ENCODE measurements at regions not wholly inside any gene's neighbourhood (a gene's known extent, or its start where the extent isn't known, plus 50 kb on each side); places are given as distances from the start of the nearest gene placed in this dataset.

DNA sequence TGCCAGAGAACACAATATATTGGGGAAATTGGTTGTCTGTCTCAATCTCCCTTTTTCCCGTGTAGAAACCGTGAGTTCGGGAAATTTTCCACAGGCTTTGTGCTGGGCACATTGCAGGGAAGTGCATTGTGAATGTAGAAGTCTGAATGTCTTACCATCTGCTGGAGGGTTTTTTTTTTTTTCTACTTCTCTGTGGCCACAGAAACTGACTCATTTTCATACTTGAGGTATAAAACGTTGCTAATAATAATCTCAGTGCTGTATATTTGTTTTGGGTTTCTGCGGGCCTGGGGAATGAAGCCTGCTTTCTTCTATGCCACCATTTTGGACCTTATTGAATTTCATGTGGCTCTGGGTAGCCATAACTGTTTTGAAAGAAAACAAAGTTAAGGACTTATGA lies 1001.2 kb downstream of the STIM2 start:
- no peaks in the 10 kb centered on the region for H3K4me1 ChIP-seq (ENCODE audit: control insufficient read depth in 1 of 2, insufficient read depth in 2 of 2, low read length in 2 of 2)
- no peak overlapping the region for H3K27ac ChIP-seq (ENCODE audit: low read depth, low read length)
- no peak overlapping the region for H3K4me3 ChIP-seq (ENCODE audit: low read depth in 1 of 2, low read length in 2 of 2)
- no peaks in the 10 kb centered on the region for H3K27me3 ChIP-seq (ENCODE audit: control insufficient read depth in 1 of 2, insufficient read depth in 2 of 2, low read length in 2 of 2)
- no peaks in the 10 kb centered on the region for H3K36me3 ChIP-seq (ENCODE audit: control insufficient read depth in 1 of 2, insufficient read depth in 2 of 2, low read length in 2 of 2)
- H3K9ac ChIP-seq (ENCODE audit: low read depth in 1 of 2, low read length in 2 of 2) = no peak overlapping the region
- H3K9me3 ChIP-seq (ENCODE audit: control insufficient read depth in 1 of 2, low read length in 2 of 2) = no peaks in the 10 kb centered on the region

GRCh38 chr4:27873596-27873995 lies 1013.0 kb downstream of the STIM2 start:
- Histone ChIP-seq H3K36me3 (ENCODE audit: control insufficient read depth in 1 of 2, insufficient read depth in 2 of 2, low read length in 2 of 2) (no peaks in the 10 kb centered on the region), H3K4me3 (ENCODE audit: low read depth in 1 of 2, low read length in 2 of 2) (no peak overlapping the region), H3K9me3 (ENCODE audit: control insufficient read depth in 1 of 2, low read length in 2 of 2) (peaks cover 0 to 3% of the 10 kb centered on the region in 2 donors), H3K4me1 (ENCODE audit: control insufficient read depth in 1 of 2, insufficient read depth in 2 of 2, low read length in 2 of 2) (no peaks in the 10 kb centered on the region), H3K27me3 (ENCODE audit: control insufficient read depth in 1 of 2, insufficient read depth in 2 of 2, low read length in 2 of 2) (no peaks in the 10 kb centered on the region), H3K9ac (ENCODE audit: low read depth in 1 of 2, low read length in 2 of 2) (no peak overlapping the region), H3K27ac (ENCODE audit: low read depth, low read length) (no peak overlapping the region)

DNA sequence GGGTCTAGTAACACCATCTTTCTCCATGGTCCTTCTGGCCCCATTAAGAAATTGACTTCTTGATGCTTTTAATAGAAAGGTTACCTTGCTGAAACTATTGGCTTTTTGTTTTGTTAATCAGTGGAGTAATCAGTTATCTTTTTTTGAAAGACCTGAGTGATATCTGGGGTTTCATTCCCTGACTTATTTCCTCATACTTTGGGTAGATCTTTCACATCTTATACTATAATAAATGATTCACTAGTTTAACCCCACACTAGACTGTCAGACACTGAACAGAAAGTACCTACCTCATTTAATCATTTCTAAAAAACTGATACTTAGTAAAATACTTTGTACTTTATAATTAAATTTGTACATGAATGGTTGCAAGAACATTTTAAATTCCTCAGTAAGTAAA lies 1021.1 kb downstream of the STIM2 start:
- Histone ChIP-seq H3K9me3 (ENCODE audit: control insufficient read depth in 1 of 2, low read length in 2 of 2) (peaks cover 0 to 6% of the 10 kb centered on the region in 2 donors), H3K27me3 (ENCODE audit: control insufficient read depth in 1 of 2, insufficient read depth in 2 of 2, low read length in 2 of 2) (no peaks in the 10 kb centered on the region), H3K4me1 (ENCODE audit: control insufficient read depth in 1 of 2, insufficient read depth in 2 of 2, low read length in 2 of 2) (no peaks in the 10 kb centered on the region), H3K9ac (ENCODE audit: low read depth in 1 of 2, low read length in 2 of 2) (no peak overlapping the region), H3K4me3 (ENCODE audit: low read depth in 1 of 2, low read length in 2 of 2) (no peak overlapping the region), H3K27ac (ENCODE audit: low read depth, low read length) (no peak overlapping the region), H3K36me3 (ENCODE audit: control insufficient read depth in 1 of 2, insufficient read depth in 2 of 2, low read length in 2 of 2) (no peaks in the 10 kb centered on the region)

DNA sequence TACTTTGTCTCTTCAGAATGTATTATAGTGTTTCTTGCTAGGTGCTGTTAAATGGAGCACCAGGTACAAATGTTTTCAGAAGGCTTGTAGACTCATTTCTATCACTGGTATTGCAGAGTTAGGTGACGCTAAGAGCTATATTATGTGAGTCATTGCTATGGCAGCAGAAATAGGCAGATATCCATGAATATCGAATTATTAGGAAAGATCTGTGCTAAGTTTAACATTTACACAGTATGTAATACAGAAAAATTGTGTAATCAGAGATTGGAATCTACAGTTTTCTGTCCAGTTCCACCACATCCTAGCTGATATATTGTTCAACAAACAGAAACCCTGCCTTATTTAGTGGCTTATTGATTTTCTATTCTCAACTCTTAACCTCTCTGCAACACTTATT lies 1025.5 kb downstream of the STIM2 start:
- H3K36me3 ChIP-seq (ENCODE audit: control insufficient read depth in 1 of 2, insufficient read depth in 2 of 2, low read length in 2 of 2) = no peaks in the 10 kb centered on the region
- H3K27ac ChIP-seq (ENCODE audit: low read depth, low read length) = no peak overlapping the region
- H3K9me3 ChIP-seq (ENCODE audit: control insufficient read depth in 1 of 2, low read length in 2 of 2) = peaks cover 0 to 3% of the 10 kb centered on the region in 2 donors
- H3K9ac ChIP-seq (ENCODE audit: low read depth in 1 of 2, low read length in 2 of 2) = no peak overlapping the region
- H3K4me3 ChIP-seq (ENCODE audit: low read depth in 1 of 2, low read length in 2 of 2) = no peak overlapping the region
- no peaks in the 10 kb centered on the region for H3K4me1 ChIP-seq (ENCODE audit: control insufficient read depth in 1 of 2, insufficient read depth in 2 of 2, low read length in 2 of 2)
- no peaks in the 10 kb centered on the region for H3K27me3 ChIP-seq (ENCODE audit: control insufficient read depth in 1 of 2, insufficient read depth in 2 of 2, low read length in 2 of 2)

DNA sequence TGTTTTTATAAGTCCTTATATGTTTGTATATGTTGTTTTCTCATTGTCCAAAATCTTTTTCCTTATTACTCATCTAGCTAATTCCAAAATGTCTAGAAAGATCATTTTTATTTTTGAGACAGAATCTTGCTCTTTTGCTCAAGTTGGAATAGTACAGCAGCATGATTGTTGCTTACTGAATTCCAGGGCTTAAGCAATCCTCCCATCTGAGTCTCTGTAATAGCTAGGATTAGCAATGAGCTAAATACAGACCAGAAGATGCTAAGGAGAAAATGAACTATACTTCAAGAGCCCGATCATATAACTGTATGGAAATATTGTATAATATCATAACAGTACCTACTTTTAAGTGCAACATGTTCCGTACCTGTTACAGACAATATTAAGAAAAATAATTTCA lies 1027.0 kb downstream of the STIM2 start:
- Histone ChIP-seq H3K9me3 (ENCODE audit: control insufficient read depth in 1 of 2, low read length in 2 of 2) (peaks cover 0 to 3% of the 10 kb centered on the region in 2 donors), H3K4me1 (ENCODE audit: control insufficient read depth in 1 of 2, insufficient read depth in 2 of 2, low read length in 2 of 2) (no peaks in the 10 kb centered on the region), H3K9ac (ENCODE audit: low read depth in 1 of 2, low read length in 2 of 2) (no peak overlapping the region), H3K27ac (ENCODE audit: low read depth, low read length) (no peak overlapping the region), H3K4me3 (ENCODE audit: low read depth in 1 of 2, low read length in 2 of 2) (no peak overlapping the region), H3K36me3 (ENCODE audit: control insufficient read depth in 1 of 2, insufficient read depth in 2 of 2, low read length in 2 of 2) (no peaks in the 10 kb centered on the region), H3K27me3 (ENCODE audit: control insufficient read depth in 1 of 2, insufficient read depth in 2 of 2, low read length in 2 of 2) (no peaks in the 10 kb centered on the region)

DNA sequence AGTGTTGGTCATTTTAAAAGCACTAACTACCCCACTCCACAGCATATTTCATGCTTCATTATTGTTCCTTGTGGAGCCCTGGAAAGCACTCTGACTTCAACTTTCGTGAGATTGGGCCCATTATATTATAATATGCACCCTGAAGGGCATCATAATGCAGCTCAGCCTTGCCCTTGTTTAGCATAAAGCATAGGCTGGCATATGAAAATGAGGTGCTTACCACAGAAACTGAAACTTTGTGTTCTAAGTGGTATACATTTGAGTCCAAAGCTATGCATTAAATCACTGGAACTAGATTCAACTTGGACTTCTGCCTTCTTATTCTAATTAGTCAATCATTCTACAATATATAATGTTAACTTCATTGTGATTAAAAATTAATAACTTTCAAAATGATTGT lies 1027.9 kb downstream of the STIM2 start:
- Histone ChIP-seq H3K4me1 (ENCODE audit: control insufficient read depth in 1 of 2, insufficient read depth in 2 of 2, low read length in 2 of 2) (no peaks in the 10 kb centered on the region), H3K9me3 (ENCODE audit: control insufficient read depth in 1 of 2, low read length in 2 of 2) (peaks cover 0 to 3% of the 10 kb centered on the region in 2 donors), H3K27me3 (ENCODE audit: control insufficient read depth in 1 of 2, insufficient read depth in 2 of 2, low read length in 2 of 2) (no peaks in the 10 kb centered on the region), H3K27ac (ENCODE audit: low read depth, low read length) (no peak overlapping the region), H3K36me3 (ENCODE audit: control insufficient read depth in 1 of 2, insufficient read depth in 2 of 2, low read length in 2 of 2) (no peaks in the 10 kb centered on the region), H3K4me3 (ENCODE audit: low read depth in 1 of 2, low read length in 2 of 2) (no peak overlapping the region), H3K9ac (ENCODE audit: low read depth in 1 of 2, low read length in 2 of 2) (no peak overlapping the region)

DNA sequence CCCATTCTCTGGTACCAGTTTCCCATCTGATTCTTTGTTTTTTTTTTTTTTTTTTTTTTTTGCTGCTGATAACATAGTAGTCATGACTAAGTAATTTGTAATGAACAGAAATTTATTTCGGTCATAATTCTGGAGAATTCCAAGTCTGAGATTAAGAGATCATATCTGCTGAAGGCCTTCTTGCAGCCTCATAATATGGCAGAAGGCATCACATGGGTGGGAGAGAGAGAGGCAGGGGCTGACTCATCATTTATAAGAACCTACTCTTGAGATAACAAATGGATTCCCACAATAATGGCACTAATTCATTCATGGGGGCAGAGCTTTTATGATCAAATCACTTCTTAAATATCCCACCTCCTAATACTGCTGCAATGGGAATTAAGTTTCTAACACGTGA lies 1034.3 kb downstream of the STIM2 start:
- H3K9me3 ChIP-seq (ENCODE audit: control insufficient read depth in 1 of 2, low read length in 2 of 2) = peaks cover 0 to 5% of the 10 kb centered on the region in 2 donors
- H3K4me3 ChIP-seq (ENCODE audit: low read depth in 1 of 2, low read length in 2 of 2) = no peak overlapping the region
- H3K27ac ChIP-seq (ENCODE audit: low read depth, low read length) = no peak overlapping the region
- H3K27me3 ChIP-seq (ENCODE audit: control insufficient read depth in 1 of 2, insufficient read depth in 2 of 2, low read length in 2 of 2) = no peaks in the 10 kb centered on the region
- H3K36me3 ChIP-seq (ENCODE audit: control insufficient read depth in 1 of 2, insufficient read depth in 2 of 2, low read length in 2 of 2) = no peaks in the 10 kb centered on the region
- H3K4me1 ChIP-seq (ENCODE audit: control insufficient read depth in 1 of 2, insufficient read depth in 2 of 2, low read length in 2 of 2) = no peaks in the 10 kb centered on the region
- H3K9ac ChIP-seq (ENCODE audit: low read depth in 1 of 2, low read length in 2 of 2) = no peak overlapping the region

GRCh38 chr4:27908356-27908755 lies 1047.7 kb downstream of the STIM2 start:
- H3K27ac ChIP-seq (ENCODE audit: low read depth, low read length) = no peak overlapping the region
- H3K36me3 ChIP-seq (ENCODE audit: control insufficient read depth in 1 of 2, insufficient read depth in 2 of 2, low read length in 2 of 2) = no peaks in the 10 kb centered on the region
- H3K9me3 ChIP-seq (ENCODE audit: control insufficient read depth in 1 of 2, low read length in 2 of 2) = peaks cover 0 to 5% of the 10 kb centered on the region in 2 donors
- H3K9ac ChIP-seq (ENCODE audit: low read depth in 1 of 2, low read length in 2 of 2) = no peak overlapping the region
- no peaks in the 10 kb centered on the region for H3K4me1 ChIP-seq (ENCODE audit: control insufficient read depth in 1 of 2, insufficient read depth in 2 of 2, low read length in 2 of 2)
- no peaks in the 10 kb centered on the region for H3K27me3 ChIP-seq (ENCODE audit: control insufficient read depth in 1 of 2, insufficient read depth in 2 of 2, low read length in 2 of 2)
- H3K4me3 ChIP-seq (ENCODE audit: low read depth in 1 of 2, low read length in 2 of 2) = no peak overlapping the region

DNA sequence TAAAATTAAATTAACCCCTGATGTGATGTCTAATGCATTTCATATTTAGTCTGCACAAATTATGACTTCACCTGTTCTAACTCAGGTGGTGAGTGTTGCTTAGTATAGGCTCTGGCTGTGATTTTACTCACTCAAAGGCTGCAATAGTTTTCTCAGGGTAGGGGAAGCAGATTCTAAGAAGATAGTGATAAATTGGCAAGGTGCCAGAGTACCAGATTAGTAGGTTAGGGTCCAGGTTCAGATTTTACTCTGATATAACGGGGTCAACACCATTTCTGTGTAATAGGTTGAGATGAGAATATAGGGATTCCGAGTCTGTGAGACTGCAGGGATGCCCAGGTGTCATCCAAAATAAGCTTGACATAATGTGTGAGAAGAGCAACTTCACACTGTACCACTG lies 1049.6 kb downstream of the STIM2 start:
- H3K9ac ChIP-seq (ENCODE audit: low read depth in 1 of 2, low read length in 2 of 2) = no peak overlapping the region
- no peak overlapping the region for H3K4me3 ChIP-seq (ENCODE audit: low read depth in 1 of 2, low read length in 2 of 2)
- H3K27ac ChIP-seq (ENCODE audit: low read depth, low read length) = no peak overlapping the region
- H3K27me3 ChIP-seq (ENCODE audit: control insufficient read depth in 1 of 2, insufficient read depth in 2 of 2, low read length in 2 of 2) = no peaks in the 10 kb centered on the region
- H3K9me3 ChIP-seq (ENCODE audit: control insufficient read depth in 1 of 2, low read length in 2 of 2) = peaks cover 0 to 5% of the 10 kb centered on the region in 2 donors
- H3K36me3 ChIP-seq (ENCODE audit: control insufficient read depth in 1 of 2, insufficient read depth in 2 of 2, low read length in 2 of 2) = no peaks in the 10 kb centered on the region
- no peaks in the 10 kb centered on the region for H3K4me1 ChIP-seq (ENCODE audit: control insufficient read depth in 1 of 2, insufficient read depth in 2 of 2, low read length in 2 of 2)

DNA sequence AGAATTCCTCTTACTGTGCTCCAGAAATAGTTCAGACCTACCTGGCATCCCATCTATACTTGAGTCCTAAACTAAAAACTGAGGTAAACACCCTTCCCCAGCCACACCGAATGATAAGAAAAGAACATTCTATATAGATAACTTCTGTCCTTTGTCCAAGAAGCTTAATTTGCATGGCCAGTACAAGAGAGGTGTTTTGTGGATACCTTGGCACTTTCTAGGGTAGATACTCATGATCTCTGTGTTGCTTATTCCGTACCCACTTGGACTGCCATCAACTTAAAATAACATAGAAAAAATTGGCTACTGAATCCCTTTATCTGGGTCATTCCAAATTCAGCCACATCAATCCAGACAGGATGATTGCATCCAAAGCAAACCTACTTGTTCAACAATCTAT lies 1050.4 kb downstream of the STIM2 start:
- no peaks in the 10 kb centered on the region for H3K36me3 ChIP-seq (ENCODE audit: control insufficient read depth in 1 of 2, insufficient read depth in 2 of 2, low read length in 2 of 2)
- no peaks in the 10 kb centered on the region for H3K27me3 ChIP-seq (ENCODE audit: control insufficient read depth in 1 of 2, insufficient read depth in 2 of 2, low read length in 2 of 2)
- H3K4me1 ChIP-seq (ENCODE audit: control insufficient read depth in 1 of 2, insufficient read depth in 2 of 2, low read length in 2 of 2) = no peaks in the 10 kb centered on the region
- peaks cover 0 to 5% of the 10 kb centered on the region in 2 donors for H3K9me3 ChIP-seq (ENCODE audit: control insufficient read depth in 1 of 2, low read length in 2 of 2)
- no peak overlapping the region for H3K27ac ChIP-seq (ENCODE audit: low read depth, low read length)
- no peak overlapping the region for H3K9ac ChIP-seq (ENCODE audit: low read depth in 1 of 2, low read length in 2 of 2)
- no peak overlapping the region for H3K4me3 ChIP-seq (ENCODE audit: low read depth in 1 of 2, low read length in 2 of 2)

DNA sequence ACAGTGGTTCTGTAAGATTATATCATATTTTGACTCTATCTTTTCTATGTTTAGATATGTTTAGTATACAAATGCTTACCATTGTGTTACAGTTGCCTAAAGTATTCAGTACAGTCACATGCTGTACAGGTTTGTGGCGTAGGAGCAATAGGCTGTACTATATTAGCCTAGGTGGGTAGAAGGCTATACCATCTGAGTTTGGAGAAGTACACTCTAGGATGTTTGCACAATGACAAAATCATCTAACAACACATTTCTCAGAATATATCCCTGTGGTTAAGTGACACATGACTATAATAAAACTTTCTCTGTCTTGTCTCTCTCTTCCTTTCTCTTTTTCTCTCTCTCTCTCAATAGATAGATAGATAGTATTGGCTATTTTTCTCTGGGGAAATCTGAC lies 1053.1 kb downstream of the STIM2 start:
- Histone ChIP-seq H3K27ac (ENCODE audit: low read depth, low read length) (no peak overlapping the region), H3K4me3 (ENCODE audit: low read depth in 1 of 2, low read length in 2 of 2) (no peak overlapping the region), H3K9me3 (ENCODE audit: control insufficient read depth in 1 of 2, low read length in 2 of 2) (peaks cover 0 to 5% of the 10 kb centered on the region in 2 donors), H3K4me1 (ENCODE audit: control insufficient read depth in 1 of 2, insufficient read depth in 2 of 2, low read length in 2 of 2) (no peaks in the 10 kb centered on the region), H3K27me3 (ENCODE audit: control insufficient read depth in 1 of 2, insufficient read depth in 2 of 2, low read length in 2 of 2) (no peaks in the 10 kb centered on the region), H3K36me3 (ENCODE audit: control insufficient read depth in 1 of 2, insufficient read depth in 2 of 2, low read length in 2 of 2) (no peaks in the 10 kb centered on the region), H3K9ac (ENCODE audit: low read depth in 1 of 2, low read length in 2 of 2) (no peak overlapping the region)

Measured in duodenal mucosa (tissue), 2 donors.